Urinary bladder (tissue), 3 donors: ENCODE measurements at regions not wholly inside any gene's neighbourhood (a gene's known extent, or its start where the extent isn't known, plus 50 kb on each side); places are given as distances from the start of the nearest gene placed in this dataset.

Experiments
- DNase-seq: peaks from one replicate; pipeline ENCODE4 v3.0.0-alpha.2; 2015; ENCODE audit errors: extremely low spot score
- H3K27ac ChIP-seq: one replicate; pipeline ENCODE4 v1.5.1; 2013; ENCODE audit warnings: low read depth, mild to moderate bottlenecking, moderate library complexity
- H3K36me3 ChIP-seq: one replicate; pipeline ENCODE4 v1.6.1; 2013; ENCODE audit warnings: mild to moderate bottlenecking, moderate library complexity; ENCODE audit not compliant: insufficient read depth
- H3K4me1 ChIP-seq: one replicate; pipeline ENCODE4 v1.6.1; 2013; ENCODE audit warnings: mild to moderate bottlenecking, moderate library complexity; ENCODE audit not compliant: insufficient read depth
- H3K4me3 ChIP-seq: one replicate; pipeline ENCODE4 v1.5.1; 2013; ENCODE audit warnings: low read depth, low read length
- WGBS: extraction: QIAGEN DNeasy Blood & Tissue Kit; methylation state at CpG from one replicate; pipeline ENCODE4 v1.1.7; 2013; 5-methylcytosine and 5-hydroxymethylcytosine counted together
- donor health status: healthy with polysubstance abuse.
- donor health status: healthy.

- Histone ChIP-seq H3K4me3 (no peak overlapping the region), H3K27ac (no peak overlapping the region), H3K4me1 (no peaks in the 10 kb centered on the region), H3K36me3 (no peaks in the 10 kb centered on the region)
- no peak for DNase-seq
- 84% methylated on average over 4 of the region's 4 CpGs for WGBS
Observed at GRCh38 chr7:18265611-18266281, 229.8 kb upstream of the HDAC9 start.

- Histone ChIP-seq H3K36me3 (no peaks in the 10 kb centered on the region), H3K4me1 (no peaks in the 10 kb centered on the region), H3K27ac (no peak overlapping the region), H3K4me3 (no peak overlapping the region)
- DNase-seq = no peak
Observed at GRCh38 chr7:18268571-18268970, 227.0 kb upstream of the HDAC9 start.

DNA sequence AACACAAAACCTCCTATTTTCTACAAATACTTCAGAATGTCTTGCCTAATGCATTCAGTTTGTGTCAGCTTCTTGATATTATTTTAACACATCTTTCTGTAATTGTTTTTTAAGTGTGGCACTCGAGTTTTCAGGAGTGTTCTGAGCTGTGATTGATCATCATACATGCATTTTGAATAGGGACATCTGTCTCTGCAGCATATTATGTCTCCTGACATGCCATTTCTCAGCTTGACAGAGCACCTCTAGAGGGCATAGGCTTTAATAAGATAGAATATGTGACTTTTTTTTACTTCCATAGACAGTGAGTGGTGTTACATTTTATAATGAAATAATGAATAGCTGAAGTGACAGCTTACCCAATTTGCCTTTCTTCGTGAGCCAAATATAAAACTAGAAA lies 219.2 kb upstream of the HDAC9 start:
- H3K36me3 ChIP-seq = no peaks in the 10 kb centered on the region
- H3K4me1 ChIP-seq = no peaks in the 10 kb centered on the region
- no peak overlapping the region for H3K4me3 ChIP-seq
- no peak for DNase-seq
- no peak overlapping the region for H3K27ac ChIP-seq
- WGBS = 83% methylated on average over 2 of the region's 2 CpGs

- Histone ChIP-seq H3K4me3 (no peak overlapping the region), H3K4me1 (no peaks in the 10 kb centered on the region), H3K27ac (no peak overlapping the region), H3K36me3 (no peaks in the 10 kb centered on the region)
- DNase-seq = no peak
- WGBS = 71% methylated on average over 1 of the region's 1 CpG
Observed at GRCh38 chr7:18278316-18278715, 217.2 kb upstream of the HDAC9 start.

GRCh38 chr7:18283045-18283444 lies 212.5 kb upstream of the HDAC9 start:
- no peak for DNase-seq
- WGBS = 2% methylated on average over 1 of the region's 1 CpG
- Histone ChIP-seq H3K4me3 (no peak overlapping the region), H3K36me3 (no peaks in the 10 kb centered on the region), H3K4me1 (no peaks in the 10 kb centered on the region), H3K27ac (no peak overlapping the region)

DNA sequence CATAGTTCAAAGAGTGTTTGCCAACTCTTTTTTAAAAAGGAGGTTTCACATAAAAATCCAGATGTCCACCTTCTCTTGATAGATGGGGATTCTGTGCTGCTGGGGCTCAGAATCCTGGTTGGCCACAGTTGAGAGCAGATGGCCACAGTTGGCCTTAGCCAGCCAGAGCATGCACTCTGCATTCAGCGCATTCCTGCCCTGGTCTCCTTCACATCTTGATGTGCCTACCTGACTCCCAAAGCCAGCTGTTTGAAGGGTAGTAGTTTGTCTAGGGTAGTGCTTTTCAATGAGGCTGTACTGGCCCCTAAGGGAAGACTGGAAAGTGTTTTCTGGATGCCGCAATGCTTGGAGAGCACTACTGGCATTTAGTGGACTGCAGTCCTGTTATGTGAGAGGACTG lies 208.1 kb upstream of the HDAC9 start:
- Histone ChIP-seq H3K36me3 (no peaks in the 10 kb centered on the region), H3K4me1 (no peaks in the 10 kb centered on the region), H3K27ac (no peak overlapping the region), H3K4me3 (no peak overlapping the region)
- 95% methylated on average over 2 of the region's 2 CpGs for WGBS
- DNase-seq = no peak

GRCh38 chr7:18288322-18289037 lies 207.1 kb upstream of the HDAC9 start:
- WGBS = 94% methylated on average over 3 of the region's 3 CpGs
- no peak for DNase-seq
- H3K4me1 ChIP-seq = no peaks in the 10 kb centered on the region

DNA sequence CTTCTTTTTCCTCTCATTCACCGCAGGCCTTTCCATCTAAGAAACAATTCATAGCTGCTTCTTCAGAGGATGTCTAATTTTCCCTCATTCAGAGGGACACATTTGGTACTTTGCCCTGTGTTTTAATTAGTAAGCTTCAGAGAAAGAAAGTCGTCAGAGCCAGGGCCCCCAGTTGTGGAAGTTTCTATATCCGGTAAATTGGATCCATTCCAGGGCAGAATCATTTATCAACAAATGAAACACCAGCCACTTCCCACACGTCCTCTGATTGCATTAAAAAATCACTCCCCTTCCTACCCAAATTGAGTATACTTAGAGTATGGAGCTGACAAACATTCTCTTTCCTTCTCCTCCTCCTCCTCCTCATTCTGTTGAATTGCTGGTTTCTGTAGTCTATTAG lies 205.8 kb upstream of the HDAC9 start:
- H3K4me3 ChIP-seq = no peak overlapping the region
- H3K4me1 ChIP-seq = no peaks in the 10 kb centered on the region
- H3K36me3 ChIP-seq = no peaks in the 10 kb centered on the region
- DNase-seq = no peak
- no peak overlapping the region for H3K27ac ChIP-seq
- WGBS = 37% methylated on average over 4 of the region's 4 CpGs

More at GRCh38 chr7:18288322-18289037, 207.1 kb upstream of the HDAC9 start:
- Histone ChIP-seq H3K36me3 (no peaks in the 10 kb centered on the region), H3K4me3 (no peak overlapping the region), H3K27ac (no peak overlapping the region)

DNA sequence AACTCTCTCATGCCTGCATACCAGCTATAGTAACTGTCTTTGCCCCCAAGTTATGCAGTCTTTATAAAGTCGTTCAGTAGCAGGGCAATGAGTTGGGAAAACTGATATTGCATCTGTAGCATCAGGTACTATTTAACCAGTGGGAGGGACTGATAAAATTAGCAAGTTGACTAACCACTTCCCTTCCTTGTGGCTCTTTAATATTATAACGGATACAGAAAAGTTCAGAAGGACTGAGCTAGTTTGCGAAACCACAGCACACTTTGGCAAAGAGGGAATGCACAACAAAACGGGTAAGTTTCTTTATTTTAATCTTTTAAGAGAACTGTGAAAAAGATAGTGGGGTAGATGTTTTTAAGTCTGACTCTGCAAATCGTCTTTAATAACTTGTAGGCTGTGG lies 205.3 kb upstream of the HDAC9 start:
- H3K4me1 ChIP-seq = no peaks in the 10 kb centered on the region
- DNase-seq = no peak
- H3K4me3 ChIP-seq = no peak overlapping the region
- no peak overlapping the region for H3K27ac ChIP-seq
- WGBS = 61% methylated on average over 5 of the region's 5 CpGs
- no peaks in the 10 kb centered on the region for H3K36me3 ChIP-seq

DNA sequence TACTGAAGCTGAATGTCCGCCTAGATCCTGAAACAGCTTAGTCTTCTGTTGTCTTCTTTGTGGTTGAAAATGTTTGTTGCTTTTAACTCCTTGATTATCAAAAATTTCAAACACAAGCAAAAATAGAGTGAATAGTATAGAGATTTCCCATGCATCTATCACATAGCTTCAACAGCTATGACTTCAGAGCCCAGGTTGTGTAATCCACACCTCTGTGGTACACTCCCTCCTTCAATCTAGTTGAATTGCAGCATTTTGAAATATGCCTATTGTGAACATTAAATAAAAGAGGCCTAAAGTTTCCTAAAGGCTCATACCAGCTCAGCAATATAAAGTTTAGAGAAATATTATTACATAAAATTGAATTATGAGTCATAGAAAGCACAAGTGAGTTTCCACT lies 204.7 kb upstream of the HDAC9 start:
- no peaks in the 10 kb centered on the region for H3K4me1 ChIP-seq
- no peaks in the 10 kb centered on the region for H3K36me3 ChIP-seq
- WGBS = 79% methylated on average over 1 of the region's 1 CpG
- no peak for DNase-seq
- no peak overlapping the region for H3K27ac ChIP-seq
- H3K4me3 ChIP-seq = no peak overlapping the region

DNA sequence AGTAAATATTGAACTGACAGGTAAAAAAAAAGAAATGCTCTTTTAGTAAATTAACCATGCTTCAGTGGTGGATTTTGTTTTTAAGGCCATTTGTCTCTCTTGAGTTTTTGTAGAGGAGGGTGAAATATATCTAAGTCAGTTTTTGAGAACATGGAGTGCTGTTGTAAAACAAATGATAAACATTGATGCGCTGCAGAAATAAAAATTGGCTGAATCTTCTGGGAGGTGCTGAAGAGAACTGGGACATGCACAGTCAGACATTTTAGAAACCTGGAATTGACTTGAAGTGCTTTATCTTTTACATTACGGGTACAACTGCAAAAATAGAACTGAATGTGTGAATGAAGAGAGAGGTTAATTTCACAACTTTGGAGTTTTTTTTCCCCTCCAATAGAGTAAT lies 203.0 kb upstream of the HDAC9 start:
- Histone ChIP-seq H3K4me3 (no peak overlapping the region), H3K27ac (no peak overlapping the region), H3K36me3 (no peaks in the 10 kb centered on the region), H3K4me1 (no peaks in the 10 kb centered on the region)
- WGBS = 35% methylated on average over 2 of the region's 2 CpGs
- peak; percentile 23 for DNase-seq

- Histone ChIP-seq H3K36me3 (no peaks in the 10 kb centered on the region), H3K27ac (no peak overlapping the region), H3K4me1 (no peaks in the 10 kb centered on the region), H3K4me3 (no peak overlapping the region)
- WGBS = 96% methylated on average over 2 of the region's 2 CpGs
- no peak for DNase-seq
Observed at GRCh38 chr7:18293759-18294158, 201.8 kb upstream of the HDAC9 start.

GRCh38 chr7:18294411-18294810 lies 201.1 kb upstream of the HDAC9 start:
- DNase-seq = no peak
- Histone ChIP-seq H3K4me1 (no peaks in the 10 kb centered on the region), H3K27ac (no peak overlapping the region), H3K36me3 (no peaks in the 10 kb centered on the region), H3K4me3 (no peak overlapping the region)
- WGBS = 91% methylated on average over 4 of the region's 4 CpGs

GRCh38 chr7:18295781-18296423 lies 199.6 kb upstream of the HDAC9 start:
- H3K4me1 ChIP-seq = no peaks in the 10 kb centered on the region

More at GRCh38 chr7:18295781-18296423, 199.6 kb upstream of the HDAC9 start:
- no peak for DNase-seq
- Histone ChIP-seq H3K27ac (no peak overlapping the region), H3K36me3 (no peaks in the 10 kb centered on the region), H3K4me3 (no peak overlapping the region)
- WGBS = 81% methylated on average over 3 of the region's 3 CpGs
